Upper lobe of left lung (tissue), 6 donors: ENCODE measurements at regions not wholly inside any gene's neighbourhood (a gene's known extent, or its start where the extent isn't known, plus 50 kb on each side); places are given as distances from the start of the nearest gene placed in this dataset.

ENCODE experiments used
- ATAC-seq, 2 donors: fragments of 200-7000 bp; cut with Tn5 transposase; one replicate each; pipeline ENCODE4 v1.9.1; 2022; ENCODE audit warnings: mild to moderate bottlenecking in 2 of 2, moderate library complexity in 2 of 2; ENCODE audit not compliant: low FRiP score in 2 of 2
- DNase-seq, 2 donors: peaks; one replicate each; pipeline ENCODE4 v3.0.0-alpha.2; 2019 to 2020
- H3K27ac ChIP-seq, 4 donors: fragments of 200-600 bp; sonication (generic); one replicate each; pipeline ENCODE4 v1.5.1; 2016 to 2019
- H3K27me3 ChIP-seq, 4 donors: fragments of 200-600 bp; sonication (generic); one replicate each; pipeline ENCODE4 v1.5.1; 2017 to 2019
- H3K36me3 ChIP-seq, 4 donors: fragments of 200-600 bp; sonication (generic); one replicate each; pipeline ENCODE4 v1.5.1; 2016 to 2019
- H3K4me1 ChIP-seq, 4 donors: fragments of 200-600 bp; sonication (generic); one replicate each; pipeline ENCODE4 v1.5.1; 2018 to 2019
- H3K4me3 ChIP-seq, 4 donors: fragments of 200-600 bp; sonication (generic); one replicate each; pipeline ENCODE4 v1.5.1; 2017 to 2019; ENCODE audit warnings: mild to moderate bottlenecking in 2 of 4, moderate library complexity in 1 of 4
- H3K9me3 ChIP-seq, 4 donors: fragments of 200-600 bp; sonication (generic); one replicate each; pipeline ENCODE4 v1.5.1; 2018 to 2019
- CTCF ChIP-seq, 6 experiments: fragments of 450-650 bp in 4 of 6; fragments of 200-600 bp in 2 of 6; sonication (generic) in 2 of 6; IDR thresholded peaks; one replicate each; pipeline ENCODE4 v1.5.1; 2016 to 2019; ENCODE audit warnings: antibody characterized with exemption in 6 of 6
- EP300 ChIP-seq, 4 donors: sonication (generic); formaldehyde crosslinking; IDR thresholded peaks; one replicate each; pipeline ENCODE4 v1.5.1; 2017; ENCODE audit warnings: antibody characterized with exemption in 4 of 4, control low read depth in 2 of 4
- POLR2A ChIP-seq, 4 donors: fragments of 450-650 bp; IDR thresholded peaks; one replicate each; pipeline ENCODE4 v1.5.1; 2016 to 2017; ENCODE audit warnings: antibody characterized with exemption in 4 of 4, mild to moderate bottlenecking in 2 of 4
- POLR2AphosphoS5 ChIP-seq, 2 donors: sonication (generic); formaldehyde crosslinking; IDR thresholded peaks; one replicate each; pipeline ENCODE4 v1.5.1; 2017; ENCODE audit warnings: antibody characterized with exemption in 2 of 2
- WGBS, 2 donors: methylation state at CpG; one replicate each; pipeline ENCODE4 v1.1.5; 2017 to 2018; 5-methylcytosine and 5-hydroxymethylcytosine counted together
- donor health status: DM: no; HTN: no; CAD: no; lungs with moderate emphysema.
- donor health status: DM: no; HTN: yes; CAD: no; lungs with severe emphysema.

- Histone ChIP-seq H3K36me3 (no peaks in the 10 kb centered on the region), H3K4me3 (no peak overlapping the region), H3K9me3 (no peaks in the 10 kb centered on the region), H3K27me3 (no peaks in the 10 kb centered on the region), H3K27ac (no peak overlapping the region), H3K4me1 (peaks cover 7 to 12% (median 10%) of the 10 kb centered on the region in 4 donors)
- 50 to 54% methylated on average over 5 of the region's 5 CpGs for WGBS, 2 donors
- ATAC-seq (no peak), DNase-seq (no peak)
- no peak for TF ChIP-seq POLR2AphosphoS5 (IDR thresholded peaks at IDR 0.05)
- no peak for TF ChIP-seq POLR2A (IDR thresholded peaks at IDR 0.05)
- TF ChIP-seq CTCF (IDR thresholded peaks at IDR 0.05), result no peak
- no peak for TF ChIP-seq EP300 (IDR thresholded peaks at IDR 0.05)
Measured at GRCh38 chr2:38440655-38441054, 63.6 kb upstream of the ATL2 start.

GRCh38 chr2:38439863-38440262 lies 62.8 kb upstream of the ATL2 start:
- H3K4me1 ChIP-seq, result peaks cover 7 to 12% (median 10%) of the 10 kb centered on the region in 4 donors
- H3K27me3 ChIP-seq, result no peaks in the 10 kb centered on the region
- WGBS, 2 donors, result 65 to 79% methylated on average over 3 of the region's 3 CpGs
- TF ChIP-seq POLR2A (IDR thresholded peaks at IDR 0.05), result no peak
- TF ChIP-seq EP300 (IDR thresholded peaks at IDR 0.05), result no peak
- no peak for TF ChIP-seq CTCF (IDR thresholded peaks at IDR 0.05)
- TF ChIP-seq POLR2AphosphoS5 (IDR thresholded peaks at IDR 0.05), result no peak
- DNase-seq, result no peak
- H3K9me3 ChIP-seq, result no peaks in the 10 kb centered on the region
- no peak for ATAC-seq
- H3K4me3 ChIP-seq, result no peak overlapping the region
- H3K36me3 ChIP-seq, result no peaks in the 10 kb centered on the region
- H3K27ac ChIP-seq, result no peak overlapping the region

GRCh38 chr2:38438883-38439612 lies 62.0 kb upstream of the ATL2 start:
- H3K27me3 ChIP-seq, result no peaks in the 10 kb centered on the region
- 53 to 76% methylated on average over 2 of the region's 2 CpGs for WGBS, 2 donors
- no peaks in the 10 kb centered on the region for H3K9me3 ChIP-seq
- H3K27ac ChIP-seq, result no peak overlapping the region
- DNase-seq (no peak), ATAC-seq (no peak)
- H3K4me1 ChIP-seq, result peaks cover 7 to 12% (median 10%) of the 10 kb centered on the region in 4 donors
- H3K4me3 ChIP-seq, result no peak overlapping the region
- H3K36me3 ChIP-seq, result no peaks in the 10 kb centered on the region
- TF ChIP-seq CTCF (IDR thresholded peaks at IDR 0.05), result no peak
- no peak for TF ChIP-seq POLR2AphosphoS5 (IDR thresholded peaks at IDR 0.05)
- TF ChIP-seq POLR2A (IDR thresholded peaks at IDR 0.05), result no peak
- no peak for TF ChIP-seq EP300 (IDR thresholded peaks at IDR 0.05)

- no peak overlapping the region for H3K27ac ChIP-seq
- H3K27me3 ChIP-seq, result no peaks in the 10 kb centered on the region
- WGBS, 2 donors, result 85 to 93% methylated on average over 2 of the region's 2 CpGs
- TF ChIP-seq CTCF (IDR thresholded peaks at IDR 0.05) (no peak), POLR2AphosphoS5 (IDR thresholded peaks at IDR 0.05) (no peak), POLR2A (IDR thresholded peaks at IDR 0.05) (no peak), EP300 (IDR thresholded peaks at IDR 0.05) (no peak)
- DNase-seq (no peak), ATAC-seq (no peak)
- H3K9me3 ChIP-seq, result no peaks in the 10 kb centered on the region
- H3K4me1 ChIP-seq, result peaks cover 4 to 12% (median 9%) of the 10 kb centered on the region in 4 donors
- no peak overlapping the region for H3K4me3 ChIP-seq
- H3K36me3 ChIP-seq, result no peaks in the 10 kb centered on the region
Measured at GRCh38 chr2:38438133-38438882, 61.2 kb upstream of the ATL2 start.
